Activated CD4-positive, alpha-beta T cell treated with anti-CD3 and anti-CD28 coated beads, Interleukin-2, amount 50 U/mL, for 48 hours (primary cell): ENCODE measurements at regions not wholly inside any gene's neighbourhood (a gene's known extent, or its start where the extent isn't known, plus 50 kb on each side); places are given as distances from the start of the nearest gene placed in this dataset.
"Not testable (repeated sequence)": the region's sequence is repeated elsewhere in the genome, so short reads cannot be mapped to it uniquely, and the experiment has no call there.

ENCODE experiments used
- DNase-seq, 2 experiments: peaks; one replicate each; pipeline ENCODE4 v3.0.0-alpha.2; 2020

- DNase-seq, result no peak
These were observed 452.9 kb upstream of the EYS start for GRCh38 chr6:66159937-66160336.

GRCh38 chr6:66153247-66153646, 446.2 kb upstream of the EYS start:
- DNase-seq, result no peak

- no peak for DNase-seq
These were observed 442.1 kb upstream of the EYS start for GRCh38 chr6:66149132-66149531.

GRCh38 chr6:66145867-66146266, 438.8 kb upstream of the EYS start:
- DNase-seq, result no peak

- DNase-seq, result no peak
These were observed 427.0 kb upstream of the EYS start for GRCh38 chr6:66134021-66134420.

- no peak for DNase-seq
These were observed 421.6 kb upstream of the EYS start for GRCh38 chr6:66128656-66129055.

GRCh38 chr6:66128243-66128642, 421.2 kb upstream of the EYS start:
- no peak for DNase-seq

GRCh38 chr6:66127061-66127460, 420.0 kb upstream of the EYS start:
- no peak for DNase-seq

GRCh38 chr6:66126358-66126757, 419.3 kb upstream of the EYS start:
- DNase-seq, result no peak

- DNase-seq, result no peak
These were observed 396.9 kb upstream of the EYS start for GRCh38 chr6:66103954-66104353.

- no peak for DNase-seq
These were observed 396.3 kb upstream of the EYS start for GRCh38 chr6:66103354-66103753.

GRCh38 chr6:66096679-66097078, 389.7 kb upstream of the EYS start:
- no peak for DNase-seq

- DNase-seq, result no peak
These were observed 387.6 kb upstream of the EYS start for GRCh38 chr6:66094615-66095014.

GRCh38 chr6:66092306-66092705, 385.3 kb upstream of the EYS start:
- DNase-seq, result not testable (repeated sequence)

- DNase-seq, result no peak
These were observed 379.5 kb upstream of the EYS start for GRCh38 chr6:66086532-66086931.

GRCh38 chr6:66082914-66083313, 375.9 kb upstream of the EYS start:
- DNase-seq, result no peak

- DNase-seq, result no peak
These were observed 361.9 kb upstream of the EYS start for GRCh38 chr6:66068907-66069306.

- DNase-seq, result no peak
These were observed 361.0 kb upstream of the EYS start for GRCh38 chr6:66068033-66068432.

- DNase-seq, result no peak
These were observed 358.3 kb upstream of the EYS start for GRCh38 chr6:66065313-66065712.

- no peak for DNase-seq
These were observed 350.0 kb upstream of the EYS start for GRCh38 chr6:66057034-66057433.

- no peak for DNase-seq
These were observed 347.9 kb upstream of the EYS start for GRCh38 chr6:66054967-66055366.

GRCh38 chr6:66051812-66052211, 344.8 kb upstream of the EYS start:
- DNase-seq, result no peak

GRCh38 chr6:66048684-66049474, 341.9 kb upstream of the EYS start:
- DNase-seq, result no peak

GRCh38 chr6:66032626-66033025, 325.6 kb upstream of the EYS start:
- no peak for DNase-seq

- no peak for DNase-seq
These were observed 322.4 kb upstream of the EYS start for GRCh38 chr6:66029391-66029790.
